Keratinocyte (primary cell): ENCODE measurements at regions not wholly inside any gene's neighbourhood (a gene's known extent, or its start where the extent isn't known, plus 50 kb on each side); places are given as distances from the start of the nearest gene placed in this dataset.

ENCODE experiments used
- DNase-seq: peaks from one replicate; pipeline ENCODE4 v3.0.0-alpha.2; 2011; ENCODE audit warnings: low read depth, missing footprints, low spot score
- FAIRE-seq: peaks from 2 replicates; lab custom pipeline; 2011; peaks lifted over from hg19 to GRCh38; lab: Jason Lieb, UNC
- H2AFZ ChIP-seq: 2 replicates; pipeline ENCODE4 v1.6.0; 2012; ENCODE audit warnings: low read length, control low read depth, inconsistent platforms; ENCODE audit not compliant: control insufficient read depth
- H3K27ac ChIP-seq: 2 replicates; pipeline ENCODE4 v1.5.1; 2011; ENCODE audit warnings: low read length; ENCODE audit not compliant: control insufficient read depth, insufficient read depth
- H3K27me3 ChIP-seq: 3 replicates; pipeline ENCODE4 v1.6.0; 2011; ENCODE audit warnings: low read length; ENCODE audit not compliant: control insufficient read depth, insufficient read depth; ENCODE audit errors: extremely low read depth
- H3K36me3 ChIP-seq, 2 experiments: 2 replicates in 1 of 2; 3 replicates in 1 of 2; pipeline ENCODE4 v1.5.1; 2011; ENCODE audit warnings: low read length in 2 of 2, mild to moderate bottlenecking in 1 of 2; ENCODE audit not compliant: control insufficient read depth in 2 of 2, insufficient read depth in 2 of 2; ENCODE audit errors: extremely low read depth in 1 of 2
- H3K4me1 ChIP-seq: 3 replicates; pipeline ENCODE4 v1.5.1; 2011; ENCODE audit warnings: low read length; ENCODE audit not compliant: control insufficient read depth, insufficient read depth; ENCODE audit errors: extremely low read depth
- H3K4me2 ChIP-seq: 3 replicates; pipeline ENCODE4 v1.6.0; 2011; ENCODE audit warnings: low read depth, low read length; ENCODE audit not compliant: control insufficient read depth, insufficient read depth; ENCODE audit errors: extremely low read depth
- H3K4me3 ChIP-seq, 3 experiments: fragments of 200-600 bp in 1 of 3; sonication (generic) in 1 of 3; 2 replicates in 2 of 3; 3 replicates in 1 of 3; pipeline ENCODE4 v1.5.1; 2011 to 2016; ENCODE audit warnings: low read length in 3 of 3, mild to moderate bottlenecking in 3 of 3, control low read depth in 2 of 3, inconsistent platforms in 1 of 3, low read depth in 1 of 3, mixed read lengths in 1 of 3, mixed run types in 1 of 3, moderate library complexity in 1 of 3; ENCODE audit not compliant: control insufficient read depth in 2 of 3, insufficient read depth in 2 of 3; ENCODE audit errors: extremely low read depth in 1 of 3
- H3K79me2 ChIP-seq: 2 replicates; pipeline ENCODE4 v1.6.0; 2012; ENCODE audit warnings: low read length; ENCODE audit not compliant: control insufficient read depth, insufficient read depth
- H3K9ac ChIP-seq: 3 replicates; pipeline ENCODE4 v1.6.0; 2011; ENCODE audit warnings: low read length; ENCODE audit not compliant: control insufficient read depth, insufficient read depth; ENCODE audit errors: extremely low read depth
- H3K9me1 ChIP-seq: 3 replicates; pipeline ENCODE4 v1.6.0; 2011; ENCODE audit warnings: low read length; ENCODE audit not compliant: control insufficient read depth, insufficient read depth; ENCODE audit errors: extremely low read depth
- H3K9me3 ChIP-seq: 2 replicates; pipeline ENCODE4 v1.5.1; 2012; ENCODE audit warnings: low read depth, low read length; ENCODE audit not compliant: control insufficient read depth
- H4K20me1 ChIP-seq: 3 replicates; pipeline ENCODE4 v1.6.0; 2011; ENCODE audit warnings: low read length; ENCODE audit not compliant: control insufficient read depth, insufficient read depth; ENCODE audit errors: extremely low read depth
- EZH2 ChIP-seq: IDR thresholded peaks from one replicate; pipeline ENCODE4 v1.6.1; 2012; ENCODE audit warnings: inconsistent platforms, mild to moderate bottlenecking, low read length, moderate library complexity
- dilution Hi-C: fragments of 300-500 bp; cut with MboI; formaldehyde crosslinking; loops from one replicate; pipeline ENCODE4 v1.7.0; 2020; ENCODE audit warnings: low sequenced_read_pairs; ENCODE audit not compliant: extremely low pct_ligation_motif_present
- TF ChIP-seq, protein P1 (sequence below), 3 experiments: IDR thresholded peaks in 1 of 3; conservative IDR thresholded peaks in 1 of 3; optimal IDR thresholded peaks in 1 of 3; 2 replicates in 2 of 3; 3 replicates in 1 of 3; pipeline versions ENCODE3 to v1.5.1; 2011; ENCODE audit warnings: low read length in 3 of 3, mild to moderate bottlenecking in 3 of 3, moderate library complexity in 2 of 3, control low read depth in 1 of 3, inconsistent platforms in 1 of 3; ENCODE audit not compliant: insufficient read depth in 2 of 3; ENCODE audit errors: extremely low read depth in 1 of 3

DNA sequence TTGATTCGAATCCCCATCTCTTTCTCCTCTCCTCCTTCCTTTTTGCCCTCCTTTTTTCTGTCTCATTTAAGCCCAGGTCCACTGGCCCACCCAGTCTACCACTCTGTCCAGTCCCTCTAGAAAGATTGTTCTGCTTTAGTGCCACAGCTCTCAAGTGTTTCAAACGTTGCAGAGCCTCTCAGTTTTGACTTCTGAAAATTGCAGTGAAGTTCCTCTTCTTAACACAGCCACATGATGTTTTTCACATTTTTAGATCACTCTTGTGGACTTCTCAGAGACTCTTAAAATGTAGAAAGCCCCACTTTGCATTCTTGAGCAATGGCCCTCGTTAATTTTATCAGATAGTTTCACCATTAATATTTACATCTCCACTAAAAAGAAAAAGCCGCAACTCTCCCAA lies 253.1 kb downstream of the HAPSTR1 start:
- FAIRE-seq (no peak), DNase-seq (no peak)
- no peaks in the 10 kb centered on the region for H3K79me2 ChIP-seq
- no peaks in the 10 kb centered on the region for H3K4me1 ChIP-seq
- H3K27me3 ChIP-seq = no peaks in the 10 kb centered on the region
- no peak for TF ChIP-seq EZH2
- TF ChIP-seq, protein P1, sequence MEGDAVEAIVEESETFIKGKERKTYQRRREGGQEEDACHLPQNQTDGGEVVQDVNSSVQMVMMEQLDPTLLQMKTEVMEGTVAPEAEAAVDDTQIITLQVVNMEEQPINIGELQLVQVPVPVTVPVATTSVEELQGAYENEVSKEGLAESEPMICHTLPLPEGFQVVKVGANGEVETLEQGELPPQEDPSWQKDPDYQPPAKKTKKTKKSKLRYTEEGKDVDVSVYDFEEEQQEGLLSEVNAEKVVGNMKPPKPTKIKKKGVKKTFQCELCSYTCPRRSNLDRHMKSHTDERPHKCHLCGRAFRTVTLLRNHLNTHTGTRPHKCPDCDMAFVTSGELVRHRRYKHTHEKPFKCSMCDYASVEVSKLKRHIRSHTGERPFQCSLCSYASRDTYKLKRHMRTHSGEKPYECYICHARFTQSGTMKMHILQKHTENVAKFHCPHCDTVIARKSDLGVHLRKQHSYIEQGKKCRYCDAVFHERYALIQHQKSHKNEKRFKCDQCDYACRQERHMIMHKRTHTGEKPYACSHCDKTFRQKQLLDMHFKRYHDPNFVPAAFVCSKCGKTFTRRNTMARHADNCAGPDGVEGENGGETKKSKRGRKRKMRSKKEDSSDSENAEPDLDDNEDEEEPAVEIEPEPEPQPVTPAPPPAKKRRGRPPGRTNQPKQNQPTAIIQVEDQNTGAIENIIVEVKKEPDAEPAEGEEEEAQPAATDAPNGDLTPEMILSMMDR (optimal IDR thresholded peaks at IDR 0.05 in 1 of 3, IDR thresholded peaks at IDR 0.05 in 1 of 3, conservative IDR thresholded peaks at IDR 0.05 in 1 of 3; ENCODE audit: extremely low read depth in 1 of 3, insufficient read depth in 2 of 3, low read length in 3 of 3) = no peak
- no peaks in the 10 kb centered on the region for H3K36me3 ChIP-seq
- H3K4me3 ChIP-seq = no peak overlapping the region
- no peak overlapping the region for H3K4me2 ChIP-seq
- H2AFZ ChIP-seq = no peak overlapping the region
- no peaks in the 10 kb centered on the region for H3K9me1 ChIP-seq
- H4K20me1 ChIP-seq = no peaks in the 10 kb centered on the region
- no peaks in the 10 kb centered on the region for H3K9me3 ChIP-seq
- no peak overlapping the region for H3K27ac ChIP-seq
- dilution Hi-C loops = no loop called here
- H3K9ac ChIP-seq = no peak overlapping the region

DNA sequence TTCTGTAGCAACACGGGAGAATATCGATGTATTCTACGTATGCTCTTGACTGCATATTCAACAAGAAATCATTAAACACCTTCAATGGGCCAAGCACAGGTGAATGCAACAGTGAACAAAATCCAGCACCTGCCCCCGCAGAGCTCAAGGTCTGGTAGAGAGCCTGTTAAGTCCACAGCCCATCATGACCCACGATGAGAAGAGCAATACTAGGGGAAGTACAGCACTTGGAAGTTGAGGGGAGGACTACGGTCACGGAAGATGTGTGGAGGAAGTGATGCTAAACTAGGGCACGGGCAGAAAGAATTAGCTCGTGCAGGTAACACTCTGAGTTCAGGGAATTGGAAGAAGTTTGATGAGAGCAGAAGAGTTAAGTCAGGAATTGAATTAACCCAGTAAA lies 253.6 kb downstream of the HAPSTR1 start:
- Histone ChIP-seq H3K4me3 (no peak overlapping the region), H3K9me1 (no peaks in the 10 kb centered on the region), H3K4me1 (no peaks in the 10 kb centered on the region), H3K4me2 (no peak overlapping the region), H3K27ac (no peak overlapping the region), H3K9me3 (no peaks in the 10 kb centered on the region), H3K9ac (no peak overlapping the region), H3K27me3 (no peaks in the 10 kb centered on the region), H2AFZ (no peak overlapping the region), H3K79me2 (no peaks in the 10 kb centered on the region), H3K36me3 (no peaks in the 10 kb centered on the region), H4K20me1 (no peaks in the 10 kb centered on the region)
- FAIRE-seq = no peak
- no peak for TF ChIP-seq EZH2
- TF ChIP-seq, protein P1 (optimal IDR thresholded peaks at IDR 0.05 in 1 of 3, IDR thresholded peaks at IDR 0.05 in 1 of 3, conservative IDR thresholded peaks at IDR 0.05 in 1 of 3; ENCODE audit: extremely low read depth in 1 of 3, insufficient read depth in 2 of 3, low read length in 3 of 3) = no peak
- DNase-seq = no peak
- dilution Hi-C loops = no loop called here
